NCI-H128 (cell line): ENCODE measurements at regions not wholly inside any gene's neighbourhood (a gene's known extent, or its start where the extent isn't known, plus 50 kb on each side); places are given as distances from the start of the nearest gene placed in this dataset.
"Not testable (repeated sequence)": the region's sequence is repeated elsewhere in the genome, so short reads cannot be mapped to it uniquely, and the experiment has no call there.

Experiments used
- DNase-seq: peaks from one replicate; lab custom pipeline; 2025; ENCODE audit not compliant: unreplicated experiment; lab: John Stamatoyannopoulos, UW

DNA sequence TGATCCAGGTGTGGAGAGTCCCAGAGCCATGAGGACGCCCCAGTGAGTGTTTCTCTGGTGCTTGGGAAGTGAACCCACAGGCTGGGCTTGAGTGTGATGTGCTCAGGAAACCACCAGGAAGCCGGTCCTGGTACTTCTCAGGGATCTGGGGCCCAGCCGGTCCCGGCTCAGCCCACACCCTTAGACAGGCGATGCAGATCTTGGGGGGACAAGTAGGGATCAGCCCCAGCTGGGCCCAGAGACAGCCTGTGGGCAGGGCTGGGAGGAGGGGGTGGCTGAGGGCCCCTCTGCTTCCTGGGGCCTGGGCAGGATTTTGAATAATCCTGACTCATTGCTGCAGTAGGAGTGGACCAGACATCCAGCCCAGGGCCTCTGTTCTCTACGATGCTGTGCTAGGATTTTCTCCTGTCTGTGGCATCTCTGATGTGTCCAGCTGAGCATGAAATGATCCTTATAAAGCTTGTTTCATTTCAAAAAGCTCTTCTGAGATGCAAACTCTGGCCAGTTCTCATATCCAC, 698.0 kb downstream of the PTPRU start:
- DNase-seq: no peak

DNA sequence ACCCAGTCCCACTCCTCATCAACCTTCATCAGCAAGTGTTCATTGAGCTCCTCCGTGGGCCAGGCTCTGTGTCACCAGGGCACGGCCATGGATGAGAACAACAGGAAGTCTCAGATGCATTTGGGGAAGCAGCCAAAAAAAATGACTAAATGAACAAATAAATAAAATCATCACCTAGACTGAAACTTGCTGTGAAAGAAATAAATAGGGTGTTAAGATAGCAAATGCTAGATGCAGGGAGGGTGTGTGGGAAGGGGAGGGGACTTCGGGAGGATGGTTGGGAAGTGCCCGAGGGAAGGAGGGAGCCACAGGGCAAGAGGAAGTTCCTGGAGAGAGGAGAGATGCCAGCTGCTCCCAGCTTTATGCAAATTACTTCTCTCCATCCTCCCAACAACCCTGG, 696.7 kb downstream of the PTPRU start:
- peak; percentile 47 for DNase-seq

DNA sequence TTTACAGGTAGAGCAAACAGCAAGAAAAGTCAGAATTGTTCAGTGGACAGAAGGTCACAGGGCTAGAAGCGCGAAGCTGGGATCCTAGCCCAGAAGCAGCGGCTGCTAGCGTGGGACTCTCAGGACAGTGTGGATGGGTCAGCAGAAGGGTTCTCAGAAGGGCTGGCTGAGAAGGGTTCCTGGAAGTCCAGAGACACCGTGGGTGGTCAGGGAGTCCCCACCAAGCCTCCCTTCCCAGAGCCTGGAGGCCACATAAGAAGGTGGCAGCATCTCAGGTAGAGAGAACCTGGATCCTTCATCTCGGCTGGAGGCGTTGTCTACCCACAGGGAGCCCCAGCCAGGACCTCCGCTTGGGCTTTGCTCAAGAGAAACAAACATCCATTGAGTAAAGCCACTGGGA, 696.3 kb downstream of the PTPRU start:
- no peak for DNase-seq

DNA sequence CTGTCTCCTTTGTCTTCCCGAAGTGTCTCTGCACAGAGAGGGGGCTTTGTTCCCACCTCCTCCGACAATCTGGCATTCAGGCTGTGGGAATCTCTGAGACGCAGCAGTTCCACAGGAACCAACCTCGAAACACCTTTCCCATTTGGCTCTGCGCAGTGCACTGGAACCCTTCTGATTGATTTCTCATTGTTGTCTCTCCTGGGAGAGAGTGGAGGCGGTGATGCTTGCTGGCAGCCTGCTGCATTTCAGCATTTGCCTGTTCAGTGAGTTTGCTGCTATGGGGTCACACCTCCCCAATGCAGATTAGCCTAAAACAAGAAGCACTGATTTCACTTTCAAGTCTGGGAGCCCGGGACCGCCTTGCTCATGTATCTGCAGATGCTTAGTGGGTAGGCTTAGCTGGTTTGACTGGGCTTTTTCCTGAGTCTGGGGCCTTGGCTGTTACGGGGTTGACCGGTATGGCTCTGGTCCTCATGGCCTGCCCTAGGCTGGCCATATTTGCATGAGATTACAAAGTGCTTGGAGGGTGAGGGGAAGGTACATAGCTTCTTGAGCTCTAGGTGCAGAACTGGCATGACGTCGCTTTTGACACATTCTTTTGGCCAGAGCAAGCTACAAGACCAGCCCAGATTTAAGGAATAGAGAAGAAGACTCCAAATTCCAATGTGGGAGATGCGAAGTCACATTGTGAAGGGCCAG, 695.3 kb downstream of the PTPRU start:
- DNase-seq: no peak

DNA sequence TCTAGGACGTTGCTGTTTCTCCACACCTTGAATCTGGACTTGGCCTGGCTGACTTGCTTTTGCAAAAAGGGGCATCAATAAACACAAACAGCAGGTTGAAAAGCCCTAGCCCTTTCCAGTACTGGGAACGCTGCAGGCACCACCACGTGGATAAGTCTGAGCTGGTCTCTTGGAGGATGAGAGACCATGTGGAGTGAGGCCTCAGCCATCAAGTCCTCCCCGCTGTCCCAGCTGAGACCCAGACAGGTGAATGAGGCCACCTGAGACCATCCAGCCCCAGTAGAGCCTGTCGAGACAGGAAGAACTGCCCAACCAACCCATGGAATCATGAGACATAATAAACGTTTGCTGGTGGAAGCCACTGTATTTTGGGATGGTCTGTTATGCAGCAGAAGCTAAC, 688.7 kb downstream of the PTPRU start:
- DNase-seq: no peak

DNA sequence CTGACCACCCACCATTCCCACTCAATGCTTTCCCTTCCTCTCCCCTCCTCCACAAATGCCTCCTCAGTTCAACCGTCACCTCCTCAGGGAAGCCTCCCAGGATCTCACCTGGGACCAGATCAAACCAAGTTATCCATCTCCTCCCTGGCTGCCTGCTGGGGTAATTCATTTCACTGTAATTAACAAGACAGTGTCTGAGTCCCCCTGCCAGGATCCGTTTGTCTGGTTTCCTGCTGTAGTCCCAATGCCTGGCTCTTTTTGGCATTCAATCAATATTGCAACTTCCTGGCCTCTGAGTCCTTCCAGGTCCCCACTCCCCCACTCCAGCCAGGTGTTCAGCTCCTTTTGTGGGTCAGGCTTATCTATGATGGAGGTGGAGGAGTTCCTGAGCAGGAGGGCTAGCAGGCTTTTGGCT, 687.7 kb downstream of the PTPRU start:
- no peak for DNase-seq

DNA sequence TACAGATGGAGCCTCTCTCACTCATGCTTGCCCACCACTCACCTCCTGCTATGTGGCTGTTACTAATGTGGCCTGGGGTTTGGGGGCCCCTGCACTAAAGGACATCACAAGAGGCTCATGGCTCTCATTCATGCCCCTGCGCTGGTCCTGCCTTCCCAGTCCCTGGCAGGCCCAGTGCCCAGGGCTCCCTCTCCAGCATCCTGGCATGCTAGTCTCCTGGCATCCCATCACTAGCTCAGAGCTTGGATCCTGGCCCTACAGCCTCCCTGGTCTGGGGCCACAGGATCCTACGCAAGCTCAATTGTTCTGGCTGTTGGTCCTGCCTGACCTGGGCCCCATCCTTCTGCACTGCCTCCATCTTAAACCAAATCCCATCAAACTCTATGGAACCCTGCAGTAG, 685.4 kb downstream of the PTPRU start:
- no peak for DNase-seq

DNA sequence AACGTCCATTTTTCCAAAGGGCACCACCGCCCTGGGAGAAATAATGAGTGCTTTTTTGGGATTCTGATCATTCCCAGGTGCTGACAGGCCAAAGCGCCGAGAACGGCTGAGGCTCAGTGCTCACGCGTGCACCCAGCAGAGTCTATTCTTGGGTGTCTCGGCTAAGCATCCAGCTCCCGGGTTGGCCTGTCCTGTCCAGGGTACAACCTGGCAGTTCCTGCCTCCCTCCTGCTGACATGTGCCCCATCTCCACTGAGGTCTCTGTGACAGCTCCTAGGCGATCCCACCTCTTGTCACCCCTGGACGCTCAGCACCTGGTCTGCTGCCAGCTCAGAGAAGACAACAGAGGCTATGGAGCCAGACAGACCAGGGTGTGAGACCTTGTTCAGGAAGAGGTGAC, 684.5 kb downstream of the PTPRU start:
- no peak for DNase-seq

DNA sequence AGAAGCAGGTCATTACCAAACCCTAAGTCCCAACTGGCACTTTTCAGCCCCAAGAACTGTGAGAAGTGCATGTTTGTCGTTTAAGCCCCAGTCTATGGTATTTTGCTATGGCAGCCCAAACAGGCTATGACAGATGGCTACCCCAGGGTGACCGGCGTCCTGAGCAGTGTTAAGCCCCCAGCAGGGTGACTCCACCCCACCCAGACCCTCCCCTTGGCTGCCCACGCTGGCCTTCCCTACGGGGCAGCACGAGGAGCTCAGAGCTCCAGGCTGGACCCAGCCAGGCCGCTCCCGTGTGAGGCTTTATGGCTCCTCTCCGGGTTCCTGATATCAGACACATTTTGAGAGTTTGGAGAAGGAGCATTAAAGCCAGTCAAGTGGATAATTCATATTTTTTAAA, 684.0 kb downstream of the PTPRU start:
- no peak for DNase-seq

DNA sequence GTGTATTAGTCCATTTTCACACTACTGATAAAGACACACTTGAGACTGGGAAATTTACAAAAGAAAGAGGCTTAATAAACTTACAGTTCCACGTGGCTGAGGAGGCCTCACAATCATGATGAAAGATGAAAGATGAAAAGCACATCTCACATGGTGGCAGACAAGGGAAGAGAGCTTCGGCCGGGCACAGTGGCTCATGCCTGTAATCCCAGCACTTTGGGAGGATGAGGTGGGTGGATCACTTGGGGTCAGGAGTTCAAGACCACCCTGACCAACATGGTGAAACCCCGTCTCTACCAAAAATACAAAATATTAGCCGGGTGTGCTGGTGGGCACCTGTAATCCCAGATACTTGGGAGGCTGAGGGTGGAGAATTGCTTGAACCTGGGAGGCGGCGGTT, 682.7 kb downstream of the PTPRU start:
- DNase-seq: not testable (repeated sequence)

DNA sequence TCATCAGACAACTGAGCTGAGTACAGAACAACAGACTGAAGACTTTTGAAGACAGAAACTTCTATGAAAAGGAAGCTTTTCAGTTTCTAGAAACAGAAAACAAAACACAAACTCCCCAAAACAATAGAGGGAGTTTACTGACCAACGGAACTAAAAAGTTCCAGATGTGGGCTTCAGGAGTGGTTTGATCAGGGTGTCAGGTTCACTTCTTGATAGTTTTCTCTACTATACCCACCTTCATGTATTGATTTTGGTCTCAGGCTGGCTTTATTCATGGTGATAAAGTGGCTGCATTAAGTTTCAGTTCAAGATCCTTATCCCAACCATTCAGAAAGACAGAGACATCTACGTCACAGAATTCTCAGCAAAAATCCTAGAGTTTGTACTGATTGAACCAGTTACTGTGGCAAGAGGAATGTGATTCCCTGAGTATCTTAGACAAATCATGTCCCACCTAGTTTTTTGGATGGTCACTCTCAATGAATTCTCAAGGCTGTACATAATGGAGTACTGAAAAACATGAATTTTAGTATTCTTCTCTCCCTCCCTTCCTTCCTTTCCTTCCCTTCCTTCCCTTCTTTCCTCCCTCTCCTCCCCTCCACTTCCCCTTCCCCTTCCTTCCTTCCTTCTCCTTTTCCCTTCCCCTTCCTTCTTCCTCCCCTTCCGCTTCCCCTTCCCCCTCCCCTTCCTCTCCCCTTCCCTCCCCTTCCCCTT, 680.5 kb downstream of the PTPRU start:
- DNase-seq: no peak

DNA sequence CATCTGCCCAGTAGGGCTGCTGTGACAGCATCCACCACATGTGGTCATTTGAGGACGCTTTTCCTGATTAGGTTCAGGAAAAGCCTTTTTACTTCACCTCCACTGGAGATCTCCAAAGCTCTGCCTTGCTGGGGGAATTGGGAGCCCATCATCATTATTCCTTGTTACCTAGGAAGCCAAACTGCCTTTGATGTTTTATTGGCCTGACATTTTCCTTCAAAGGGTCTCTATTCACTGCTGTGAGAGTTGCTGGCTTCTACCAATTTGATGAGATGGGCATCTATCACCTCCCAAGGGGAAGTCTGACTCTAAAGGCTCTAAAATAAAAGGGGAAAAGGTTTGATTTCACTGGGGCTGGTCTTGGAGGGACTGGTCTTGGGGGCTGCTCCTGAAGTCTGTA, 678.6 kb downstream of the PTPRU start:
- no peak for DNase-seq

DNA sequence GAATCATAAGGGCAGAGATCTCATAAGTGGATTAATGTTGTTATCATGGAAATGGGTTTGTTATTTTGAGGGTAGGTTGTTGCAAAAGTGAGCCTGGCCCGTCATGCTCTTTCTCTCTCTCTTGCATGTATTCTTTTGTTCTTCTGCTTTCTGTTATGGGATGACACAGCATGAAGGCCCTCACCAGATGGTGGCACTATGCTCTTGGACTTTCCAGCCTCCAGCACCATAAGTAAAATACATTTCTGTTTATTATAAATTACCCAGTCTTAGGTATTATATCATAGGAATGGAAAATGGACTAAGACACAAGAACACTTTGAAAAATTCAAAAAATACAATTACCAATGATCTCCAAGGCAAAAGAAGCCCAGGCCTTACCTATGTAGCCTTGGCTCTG, 676.1 kb downstream of the PTPRU start:
- no peak for DNase-seq

DNA sequence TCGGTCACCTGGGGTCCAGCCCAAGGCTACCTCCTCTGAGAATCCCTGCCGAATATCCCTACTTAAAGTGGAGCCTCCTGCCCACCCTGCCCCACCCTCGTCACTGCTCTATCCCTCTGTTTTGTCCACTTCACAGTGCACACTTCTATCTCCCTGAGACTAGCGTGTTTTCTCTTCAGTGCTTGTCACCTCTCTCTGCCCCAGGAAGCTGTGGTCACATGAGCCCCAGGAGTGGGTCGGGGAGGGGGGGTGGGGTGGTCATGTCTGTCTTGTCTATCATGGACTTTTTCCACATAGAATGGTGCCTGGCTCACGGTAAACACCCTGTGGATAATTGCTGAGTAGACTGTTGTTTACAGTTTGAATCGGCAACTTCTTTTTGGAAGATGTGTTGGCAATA, 673.6 kb downstream of the PTPRU start:
- DNase-seq: no peak

DNA sequence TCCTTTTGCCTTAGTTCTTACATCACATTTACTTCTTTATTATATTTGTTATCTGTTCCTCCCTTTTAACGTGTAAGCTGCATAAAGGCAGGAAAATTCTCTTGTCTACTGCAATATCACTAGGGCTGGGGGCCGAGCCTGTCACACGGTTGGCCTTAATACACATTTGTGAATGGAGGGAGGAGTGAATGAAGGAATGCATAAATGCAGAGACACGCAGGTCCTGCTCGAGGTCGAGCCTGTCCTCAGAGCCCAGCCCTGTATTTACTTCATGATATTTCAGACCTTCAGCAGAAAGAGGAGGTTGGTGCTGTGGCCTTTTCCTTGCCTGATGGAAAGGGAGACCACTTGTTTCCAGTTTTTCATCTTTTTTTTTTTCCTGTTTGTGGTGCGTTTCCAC, 671.3 kb downstream of the PTPRU start:
- DNase-seq: no peak

DNA sequence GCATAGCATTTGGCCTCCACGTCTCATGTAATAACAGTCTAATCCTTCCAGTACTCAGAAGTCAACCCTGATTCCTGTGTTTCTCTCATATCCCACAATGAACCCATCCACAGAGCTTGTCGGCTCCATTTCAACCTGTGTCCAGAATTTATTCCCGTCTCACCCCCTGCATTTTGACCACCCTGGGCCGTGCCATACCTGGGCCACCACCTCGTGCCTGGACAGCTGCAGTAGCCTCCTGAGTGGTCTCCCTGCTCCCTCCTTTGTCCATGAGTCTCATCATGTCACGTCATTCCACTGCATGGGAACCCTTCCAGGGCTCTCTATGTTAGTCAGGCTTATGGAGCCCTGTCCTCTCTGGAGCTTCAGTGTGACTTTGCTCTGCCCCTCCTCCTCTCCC, 670.6 kb downstream of the PTPRU start:
- no peak for DNase-seq

DNA sequence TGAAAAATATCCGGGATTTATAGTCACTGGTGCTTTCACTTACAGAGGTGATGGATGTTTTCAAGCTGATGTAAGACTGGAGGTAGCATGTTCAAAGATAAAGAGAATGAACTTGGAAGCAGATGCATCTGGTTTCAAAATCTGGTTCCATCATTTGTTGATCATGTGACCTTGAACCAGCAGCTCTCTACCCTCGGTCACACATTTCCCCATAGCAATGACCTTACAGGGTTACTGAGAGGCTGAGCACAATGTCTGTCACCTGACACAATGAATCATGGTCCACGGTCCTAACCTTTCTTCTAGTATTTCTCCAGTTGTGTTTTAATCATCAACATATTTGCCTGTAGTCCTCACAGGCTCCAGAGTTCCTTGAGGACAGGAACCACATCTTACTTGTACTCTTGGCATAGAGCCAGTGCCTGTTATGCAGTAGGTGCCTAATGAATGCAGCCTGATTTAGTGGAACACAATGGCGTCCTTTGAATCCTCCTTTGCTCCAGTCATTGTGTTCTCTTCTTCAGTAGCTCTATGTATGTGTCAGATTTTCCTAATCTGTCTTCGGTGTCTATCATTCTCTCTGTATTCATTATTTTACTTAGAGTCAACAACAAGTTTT, 667.3 kb downstream of the PTPRU start:
- no peak for DNase-seq

DNA sequence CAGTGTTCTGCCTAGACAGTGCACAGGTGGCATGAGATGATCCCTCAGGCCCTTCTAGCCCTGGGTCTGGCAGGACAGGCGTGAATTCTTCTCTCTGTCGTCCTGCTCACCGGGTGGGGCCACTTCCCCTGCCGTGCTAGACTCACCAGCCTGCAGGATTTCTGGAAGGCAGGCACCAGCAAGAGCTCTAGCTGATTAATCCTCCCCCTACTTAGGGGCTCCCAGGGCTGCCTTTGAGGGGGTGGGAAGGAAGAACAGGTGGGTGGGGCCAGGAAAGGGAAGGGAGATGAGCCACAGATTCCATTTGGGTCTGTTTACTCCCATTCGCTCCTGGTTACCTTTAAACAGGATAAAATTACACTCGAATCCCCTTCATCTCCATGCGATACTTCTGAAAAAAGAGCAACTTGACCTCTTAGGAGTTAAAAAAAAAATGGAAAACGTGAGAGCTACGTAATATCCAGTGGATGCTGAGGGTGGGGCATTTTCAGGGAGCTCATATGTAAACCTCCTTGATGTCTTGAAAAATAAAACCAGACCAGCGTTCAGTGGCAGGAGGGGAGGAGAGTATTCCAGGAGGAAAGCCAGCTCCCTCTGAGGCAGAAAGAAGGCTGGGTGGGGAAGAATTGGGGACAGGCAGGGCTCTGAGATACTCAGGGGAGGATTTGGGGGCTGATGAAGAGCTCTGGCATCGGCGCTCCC, 665.5 kb downstream of the PTPRU start:
- no peak for DNase-seq

DNA sequence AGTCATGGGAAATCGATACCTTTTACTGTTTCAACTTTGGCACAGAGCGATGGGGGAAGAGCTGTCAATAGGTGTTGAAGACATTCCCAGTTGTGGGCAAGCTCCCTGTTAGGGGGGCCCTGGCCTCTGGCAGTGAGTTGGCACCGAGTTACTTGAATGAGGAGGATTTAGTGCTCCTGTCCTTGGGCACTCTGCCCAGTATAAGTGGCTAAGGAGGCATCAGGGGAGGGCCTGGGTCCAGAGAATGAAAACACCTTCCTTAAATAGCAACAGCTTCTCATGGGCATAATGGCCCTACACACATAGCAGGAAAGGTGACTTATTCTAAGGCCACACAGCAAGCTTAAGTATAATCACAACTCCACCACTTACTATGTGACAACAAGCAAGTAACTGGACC, 664.4 kb downstream of the PTPRU start:
- no peak for DNase-seq

DNA sequence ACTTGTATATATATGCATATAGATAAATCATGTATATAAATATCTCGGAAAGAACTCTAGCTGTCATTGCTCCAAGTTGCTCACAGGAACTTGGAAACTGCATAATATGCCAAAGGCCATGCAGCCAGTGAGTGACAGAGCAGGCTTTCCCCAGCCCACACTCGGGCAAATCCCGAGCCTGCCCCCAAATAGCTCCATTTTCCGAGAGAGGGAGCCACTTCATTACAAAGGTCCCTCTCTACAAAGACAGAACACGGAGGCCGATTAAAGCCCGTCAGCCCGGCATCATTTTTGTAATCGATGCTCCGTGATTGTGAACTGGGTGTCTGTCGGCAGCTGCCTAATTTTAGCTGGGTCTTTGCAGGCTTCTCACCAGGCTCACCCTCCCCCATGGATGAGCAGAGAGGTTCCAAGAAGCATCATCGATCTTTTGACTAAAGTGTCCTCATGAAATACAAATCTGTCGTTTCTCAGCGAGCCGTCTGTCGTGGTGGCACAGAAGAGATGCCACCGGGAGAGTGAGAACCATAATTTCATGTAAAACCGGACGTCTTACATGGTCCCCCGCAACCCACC, 663.9 kb downstream of the PTPRU start:
- no peak for DNase-seq
